T47D (cell line): ENCODE measurements at regions not wholly inside any gene's neighbourhood (a gene's known extent, or its start where the extent isn't known, plus 50 kb on each side); places are given as distances from the start of the nearest gene placed in this dataset.

Source experiments
- DNase-seq, 2 experiments: peaks; one replicate each; pipeline versions ENCODE4 v3.0.0 to v3.0.0-alpha.2; 2011 to 2012; ENCODE audit warnings: low read depth in 1 of 2, low spot score in 1 of 2
- JUND ChIP-seq: IDR thresholded peaks from 2 replicates; pipeline ENCODE4 v1.6.1; 2012; ENCODE audit warnings: low read depth
- in situ Hi-C: cut with HindIII; loops from 2 replicates; pipeline ENCODE4 v1.10.0; 2016; ENCODE audit warnings: low sequenced_read_pairs, low pct_unique_long_range_greater_than_20kb

- no peak for TF ChIP-seq JUND
- peak in 1 of 2 experiments; percentile 3 for DNase-seq
- in situ Hi-C loops, result no loop called here
Measured at GRCh38 chr10:129136951-129137350, 330.1 kb upstream of the MGMT start.

GRCh38 chr10:129140921-129141885 lies 325.8 kb upstream of the MGMT start:
- in situ Hi-C loops, result no loop called here
- DNase-seq, result no peak
- no peak for TF ChIP-seq JUND

- DNase-seq, result no peak
Measured at GRCh38 chr10:129151281-129151680, 315.8 kb upstream of the MGMT start.

GRCh38 chr10:129156406-129156805 lies 310.6 kb upstream of the MGMT start:
- no peak for TF ChIP-seq JUND
- in situ Hi-C loops, result no loop called here
- no peak for DNase-seq

More at GRCh38 chr10:129151281-129151680, 315.8 kb upstream of the MGMT start:
- in situ Hi-C loops, result no loop called here
- no peak for TF ChIP-seq JUND

- no peak for DNase-seq
- no peak for TF ChIP-seq JUND
- in situ Hi-C loops, result no loop called here
Measured at GRCh38 chr10:129157185-129157584, 309.9 kb upstream of the MGMT start.

- in situ Hi-C loops, result no loop called here
- peak in 1 of 2 experiments; percentile 58 for DNase-seq
- TF ChIP-seq JUND, result no peak
Measured at GRCh38 chr10:129161150-129161549, 305.9 kb upstream of the MGMT start.

- in situ Hi-C loops, result no loop called here
- no peak for TF ChIP-seq JUND
- peak in 1 of 2 experiments; percentile 20 for DNase-seq
Measured at GRCh38 chr10:129163531-129163930, 303.5 kb upstream of the MGMT start.

- in situ Hi-C loops, result no loop called here
- DNase-seq, result no peak
- TF ChIP-seq JUND, result no peak
Measured at GRCh38 chr10:129165076-129165720, 301.8 kb upstream of the MGMT start.

- in situ Hi-C loops, result no loop called here
- no peak for DNase-seq
- no peak for TF ChIP-seq JUND
Measured at GRCh38 chr10:129165770-129166169, 301.3 kb upstream of the MGMT start.

- in situ Hi-C loops, result no loop called here
- no peak for TF ChIP-seq JUND
- no peak for DNase-seq
Measured at GRCh38 chr10:129168660-129169059, 298.4 kb upstream of the MGMT start.

GRCh38 chr10:129169115-129169514 lies 297.9 kb upstream of the MGMT start:
- in situ Hi-C loops, result no loop called here
- peak in 1 of 2 experiments; percentile 2 for DNase-seq
- TF ChIP-seq JUND, result no peak

GRCh38 chr10:129170812-129171211 lies 296.2 kb upstream of the MGMT start:
- no peak for TF ChIP-seq JUND
- no peak for DNase-seq
- in situ Hi-C loops, result no loop called here

GRCh38 chr10:129171812-129172211 lies 295.2 kb upstream of the MGMT start:
- TF ChIP-seq JUND, result no peak
- DNase-seq, result no peak
- in situ Hi-C loops, result no loop called here
